H1 (cell line): ENCODE measurements at regions not wholly inside any gene's neighbourhood (a gene's known extent, or its start where the extent isn't known, plus 50 kb on each side); places are given as distances from the start of the nearest gene placed in this dataset.

Source experiments
- CTCF ChIA-PET: fragments of 300-600 bp; sonication (Branson Sonifier 250); formaldehyde crosslinking; loops from one replicate; lab custom pipeline; 2021; ENCODE audit not compliant: partially characterized antibody; lab: Charles Lee
- POLR2A ChIA-PET: fragments of 300-600 bp; sonication (Branson Sonifier 250); formaldehyde crosslinking; loops from one replicate; lab custom pipeline; 2021; ENCODE audit warnings: inconsistent platforms; ENCODE audit not compliant: partially characterized antibody; lab: Charles Lee
- DNase-seq, 2 experiments: peaks; one replicate each; pipeline versions ENCODE4 v3.0.0 to v3.0.0-alpha.2; 2010 to 2022; ENCODE audit warnings: low spot score in 2 of 2, low read depth in 1 of 2, mixed read lengths in 1 of 2
- FAIRE-seq: peaks from 2 replicates; lab custom pipeline; 2011; peaks lifted over from hg19 to GRCh38; lab: Jason Lieb, UNC
- H2AFZ ChIP-seq: 2 replicates; pipeline ENCODE4 v1.8.1; 2012; ENCODE audit warnings: low read length, inconsistent platforms
- H2AK5ac ChIP-seq: 2 replicates; pipeline ENCODE4 v1.6.1; 2013; ENCODE audit warnings: low read depth, low read length
- H2BK120ac ChIP-seq: replicated peaks from 2 replicates; pipeline ENCODE3; 2013; ENCODE audit warnings: low read depth, low read length, inconsistent platforms
- H2BK12ac ChIP-seq: 2 replicates; pipeline ENCODE4 v1.6.1; 2013; ENCODE audit warnings: low read depth, low read length
- H2BK15ac ChIP-seq: 2 replicates; pipeline ENCODE4 v1.6.1; 2013; ENCODE audit warnings: low read length
- H2BK20ac ChIP-seq: 2 replicates; pipeline ENCODE4 v1.6.1; 2013; ENCODE audit warnings: low read length
- H2BK5ac ChIP-seq: 2 replicates; pipeline ENCODE4 v1.6.1; 2013; ENCODE audit warnings: low read depth, low read length
- H3K14ac ChIP-seq: 2 replicates; pipeline ENCODE4 v1.6.1; 2013; ENCODE audit warnings: inconsistent platforms; ENCODE audit not compliant: insufficient read length
- H3K18ac ChIP-seq: 2 replicates; pipeline ENCODE4 v1.6.1; 2013; ENCODE audit warnings: low read length; ENCODE audit errors: extremely low read depth
- H3K23ac ChIP-seq: 2 replicates; pipeline ENCODE4 v1.6.1; 2013; ENCODE audit warnings: inconsistent platforms; ENCODE audit not compliant: insufficient read length
- H3K23me2 ChIP-seq: 2 replicates; pipeline ENCODE4 v1.6.1; 2013; ENCODE audit warnings: low read depth, low read length
- H3K27ac ChIP-seq: 2 replicates; pipeline ENCODE4 v1.6.1; 2011; ENCODE audit warnings: low read depth, low read length, inconsistent platforms
- H3K27me3 ChIP-seq, 4 experiments: replicated peaks in 1 of 4; 1 replicate in 1 of 4; 2 replicates in 3 of 4; pipeline versions ENCODE4 v1.6.1 to v1.8.1; 2011 to 2013; ENCODE audit warnings: low read length in 3 of 4, mild to moderate bottlenecking in 3 of 4, inconsistent platforms in 2 of 4, mixed read lengths in 2 of 4, moderate library complexity in 1 of 4; ENCODE audit not compliant: control insufficient read depth in 3 of 4, insufficient read depth in 3 of 4; ENCODE audit errors: extremely low read depth in 1 of 4
- H3K36me3 ChIP-seq, 4 experiments: 2 replicates each; pipeline versions ENCODE4 v1.6.1 to v1.8.1; 2011 to 2013; ENCODE audit warnings: mild to moderate bottlenecking in 4 of 4, low read length in 3 of 4, moderate library complexity in 2 of 4, control low read depth in 1 of 4, inconsistent platforms in 1 of 4; ENCODE audit not compliant: insufficient read depth in 4 of 4, control insufficient read depth in 2 of 4
- H3K4ac ChIP-seq: replicated peaks from 2 replicates; pipeline ENCODE3; 2013; ENCODE audit warnings: low read length, low read depth, mixed read lengths, inconsistent platforms; ENCODE audit not compliant: insufficient read length
- H3K4me1 ChIP-seq, 4 experiments: replicated peaks in 1 of 4; 1 replicate in 1 of 4; 2 replicates in 3 of 4; pipeline versions ENCODE4 v1.6.1 to v1.8.1; 2011 to 2013; ENCODE audit warnings: low read length in 3 of 4, inconsistent platforms in 2 of 4, mixed read lengths in 1 of 4; ENCODE audit not compliant: insufficient read depth in 4 of 4, control insufficient read depth in 3 of 4
- H3K4me2 ChIP-seq, 2 experiments: 2 replicates each; pipeline versions ENCODE4 v1.6.1 to v1.8.1; 2011 to 2013; ENCODE audit warnings: low read depth in 2 of 2, low read length in 2 of 2, control low read depth in 1 of 2, inconsistent platforms in 1 of 2, mild to moderate bottlenecking in 1 of 2; ENCODE audit not compliant: insufficient read depth in 1 of 2
- H3K4me3 ChIP-seq, 4 experiments: fragments of 200-600, 300-600 bp in 1 of 4; sonication (generic), shearing (Covaris generic), sonication (Bioruptor Twin) in 1 of 4; 2 replicates each; pipeline versions ENCODE4 v1.5.1 to v1.8.1; 2011 to 2016; ENCODE audit warnings: low read length in 4 of 4, low read depth in 3 of 4, control low read depth in 2 of 4, inconsistent platforms in 2 of 4, mild to moderate bottlenecking in 2 of 4, mixed read lengths in 1 of 4, moderate library complexity in 1 of 4; ENCODE audit not compliant: insufficient read depth in 2 of 4; ENCODE audit errors: extremely low read depth in 1 of 4
- H3K56ac ChIP-seq: replicated peaks from 2 replicates; pipeline ENCODE3; 2013; ENCODE audit warnings: low read depth, mild to moderate bottlenecking, mixed read lengths, low read length, inconsistent platforms; ENCODE audit not compliant: insufficient read length
- H3K79me1 ChIP-seq: 2 replicates; pipeline ENCODE4 v1.6.1; 2013; ENCODE audit warnings: low read depth, low read length, control low read depth
- H3K79me2 ChIP-seq, 2 experiments: 2 replicates each; pipeline versions ENCODE4 v1.6.1 to v1.8.1; 2012 to 2013; ENCODE audit warnings: low read length in 2 of 2, mild to moderate bottlenecking in 2 of 2, inconsistent platforms in 1 of 2; ENCODE audit not compliant: insufficient read depth in 2 of 2, control insufficient read depth in 1 of 2
- H3K9ac ChIP-seq, 4 experiments: replicated peaks in 1 of 4; 1 replicate in 1 of 4; 2 replicates in 3 of 4; pipeline versions ENCODE4 v1.6.1 to v1.8.1; 2011 to 2013; ENCODE audit warnings: low read depth in 3 of 4, low read length in 3 of 4, control low read depth in 2 of 4, mild to moderate bottlenecking in 2 of 4, moderate library complexity in 2 of 4, inconsistent platforms in 1 of 4; ENCODE audit errors: extremely low read depth in 1 of 4
- H3K9me3 ChIP-seq, 2 experiments: 2 replicates each; pipeline versions ENCODE4 v1.6.1 to v1.8.1; 2012 to 2013; ENCODE audit warnings: mild to moderate bottlenecking in 2 of 2, moderate library complexity in 2 of 2, control low read depth in 1 of 2, inconsistent platforms in 1 of 2, low read depth in 1 of 2, low read length in 1 of 2, mixed read lengths in 1 of 2; ENCODE audit not compliant: insufficient read depth in 2 of 2
- H4K20me1 ChIP-seq, 2 experiments: replicated peaks in 1 of 2; 2 replicates each; pipeline versions ENCODE3 to v1.8.1; 2011 to 2013; ENCODE audit warnings: inconsistent platforms in 2 of 2, low read length in 2 of 2, mild to moderate bottlenecking in 1 of 2; ENCODE audit not compliant: insufficient read depth in 2 of 2, control insufficient read depth in 1 of 2
- H4K5ac ChIP-seq: 2 replicates; pipeline ENCODE4 v1.6.1; 2013; ENCODE audit warnings: low read length, low read depth, mixed read lengths, inconsistent platforms; ENCODE audit not compliant: insufficient read length
- H4K8ac ChIP-seq: 2 replicates; pipeline ENCODE4 v1.8.0; 2013; ENCODE audit warnings: mild to moderate bottlenecking, moderate library complexity, low read length, inconsistent platforms; ENCODE audit not compliant: insufficient read depth; ENCODE audit errors: extremely low read depth
- H4K91ac ChIP-seq: replicated peaks from 2 replicates; pipeline ENCODE3; 2013; ENCODE audit warnings: low read length, mixed read lengths, inconsistent platforms; ENCODE audit not compliant: insufficient read length
- ATF2 ChIP-seq: IDR thresholded peaks from 2 replicates; pipeline ENCODE4 v1.6.1; 2012; ENCODE audit warnings: low read length, inconsistent platforms
- CREB1 ChIP-seq: IDR thresholded peaks from 2 replicates; pipeline ENCODE4 v1.6.1; 2012; ENCODE audit warnings: inconsistent platforms
- E2F6 ChIP-seq: IDR thresholded peaks from 2 replicates; pipeline ENCODE4 v1.6.1; 2012; ENCODE audit warnings: inconsistent platforms
- EP300 ChIP-seq, 2 experiments: IDR thresholded peaks; 1 replicate in 1 of 2; 2 replicates in 1 of 2; pipeline ENCODE4 v1.6.1; 2011 to 2012; ENCODE audit warnings: low read depth in 2 of 2, low read length in 2 of 2, mild to moderate bottlenecking in 2 of 2, borderline replicate concordance in 1 of 2, inconsistent platforms in 1 of 2, moderate library complexity in 1 of 2
- GTF2F1 ChIP-seq: IDR thresholded peaks from 2 replicates; pipeline ENCODE4 v1.6.1; 2012; ENCODE audit warnings: low read depth, low read length, improper control_type of control experiment, borderline replicate concordance
- KDM1A ChIP-seq: fragments of 200-600, 300-600 bp; sonication (generic); IDR thresholded peaks from 2 replicates; pipeline ENCODE4 v1.7.1; 2016; ENCODE audit warnings: mild to moderate bottlenecking, low read length, borderline replicate concordance
- KDM4A ChIP-seq: IDR thresholded peaks from one replicate; pipeline ENCODE4 v1.7.1; 2012; ENCODE audit warnings: low read depth, mild to moderate bottlenecking, moderate library complexity, low read length, inconsistent platforms; ENCODE audit not compliant: severe bottlenecking
- PHF8 ChIP-seq: fragments of 200-600 bp; sonication (generic); conservative IDR thresholded peaks from 2 replicates; pipeline ENCODE4 v1.7.1; 2012; ENCODE audit warnings: low read depth, mild to moderate bottlenecking, inconsistent platforms, low read length, moderate library complexity
- SIN3A ChIP-seq, 2 experiments: IDR thresholded peaks in 1 of 2; conservative IDR thresholded peaks in 1 of 2; 2 replicates each; pipeline ENCODE4 v1.6.1; 2011 to 2012; ENCODE audit warnings: low read length in 2 of 2, improper control_type of control experiment in 1 of 2, low read depth in 1 of 2, mild to moderate bottlenecking in 1 of 2
- SP4 ChIP-seq: IDR thresholded peaks from 2 replicates; pipeline ENCODE4 v1.6.1; 2012; ENCODE audit warnings: low read length, inconsistent platforms
- WGBS, 2 experiments: shearing (Covaris generic) in 1 of 2; methylation state at CpG; one replicate each; pipeline versions ENCODE4 v1.1.6 to v1.1.7; 2013 to 2015; ENCODE audit warnings: low lambda C conversion rate in 2 of 2, mixed read lengths in 2 of 2, inconsistent platforms in 1 of 2, low coverage in 1 of 2, missing lambda C conversion rate in 1 of 2; ENCODE audit not compliant: insufficient replicate concordance in 2 of 2, insufficient coverage in 1 of 2, insufficient read length in 1 of 2; ENCODE audit errors: extremely low coverage in 1 of 2, missing lambda C conversion rate in 1 of 2; 5-methylcytosine and 5-hydroxymethylcytosine counted together

- H3K9me3 ChIP-seq = peaks cover 0 to 2% of the 10 kb centered on the region in 2 experiments; a peak in 1 of 4 replicates
- no peaks in the 10 kb centered on the region for H4K20me1 ChIP-seq
- no peaks in the 10 kb centered on the region for H3K27me3 ChIP-seq
- no peak overlapping the region for H3K14ac ChIP-seq
- H3K79me1 ChIP-seq = no peaks in the 10 kb centered on the region
- no peak overlapping the region for H2BK12ac ChIP-seq
- POLR2A ChIA-PET = interaction anchor here (0.7 kb wide), 1 partner anchor 36 kb away, joined by 4 read pairs; no protein-coding TSS in a partner anchor
- no peak overlapping the region for H3K18ac ChIP-seq
- DNase-seq = no peak
- H3K23ac ChIP-seq = no peak overlapping the region
- H2BK20ac ChIP-seq = no peak overlapping the region
- WGBS, 2 experiments = 97% methylated on average over 2 of the region's 2 CpGs; no CpG with 5 or more reads in 1 of the 2 experiments
- H4K91ac ChIP-seq = no peak overlapping the region
- H3K27ac ChIP-seq = no peak overlapping the region
- TF ChIP-seq SP4 = no peak
- no peak for TF ChIP-seq KDM4A
- no peak for TF ChIP-seq CREB1
- TF ChIP-seq ATF2 = no peak
- TF ChIP-seq PHF8 = no peak
- TF ChIP-seq SIN3A (conservative IDR thresholded peaks at IDR 0.05 in 1 of 2, IDR thresholded peaks at IDR 0.05 in 1 of 2; ENCODE audit: low read depth in 1 of 2, low read length in 2 of 2) = no peak
- no peak for TF ChIP-seq EP300 (IDR thresholded peaks at IDR 0.05; ENCODE audit: borderline replicate concordance in 1 of 2, low read depth in 2 of 2, low read length in 2 of 2)
- TF ChIP-seq GTF2F1 = no peak
- TF ChIP-seq KDM1A = no peak
- TF ChIP-seq E2F6 = no peak
- TF ChIP-seq, all 59 proteins: peak for 0
- Histone ChIP-seq H3K4me2 (no peak overlapping the region), H2BK120ac (no peak overlapping the region), H4K8ac (no peak overlapping the region), H3K79me2 (no peaks in the 10 kb centered on the region), H3K23me2 (no peaks in the 10 kb centered on the region), H3K9ac (no peak overlapping the region), H3K4me3 (no peak overlapping the region), H2AFZ (no peak overlapping the region), H3K36me3 (no peaks in the 10 kb centered on the region), H2AK5ac (no peak overlapping the region), H3K4ac (no peak overlapping the region), H3K56ac (no peak overlapping the region), H2BK5ac (no peak overlapping the region), H3K4me1 (peaks cover 0 to 4% (median 0%) of the 10 kb centered on the region in 4 experiments; a peak in 2 of 7 replicates), H4K5ac (no peak overlapping the region), H2BK15ac (no peak overlapping the region)
- FAIRE-seq = no peak
- CTCF ChIA-PET = interaction anchor here (0.7 kb wide), 1 partner anchor 37 kb away, joined by 3 read pairs; no protein-coding TSS in a partner anchor
Observed at GRCh38 chr2:23235292-23235691, 149.7 kb upstream of the KLHL29 start.
